Heart left ventricle (tissue), 13 donors: ENCODE measurements at regions not wholly inside any gene's neighbourhood (a gene's known extent, or its start where the extent isn't known, plus 50 kb on each side); places are given as distances from the start of the nearest gene placed in this dataset.

Source experiments
- CTCF ChIP-seq, 12 donors: fragments of 200-600 bp; sonication (generic) in 4 of 12; IDR thresholded peaks; one replicate each; pipeline versions ENCODE4 v1.5.0 to v1.8.0; 2018 to 2022; ENCODE audit warnings: antibody characterized with exemption in 12 of 12, mild to moderate bottlenecking in 5 of 12
- POLR2A ChIP-seq, 2 donors: fragments of 450-650 bp; IDR thresholded peaks; one replicate each; pipeline ENCODE4 v1.6.1; 2017; ENCODE audit warnings: antibody characterized with exemption in 2 of 2, mild to moderate bottlenecking in 2 of 2, moderate library complexity in 2 of 2
- donor health status: ischemic (EF 13 %, LVEDD 7.1; RV severe dilation, severe dysfunction).
- donor health status: DM: no; HTN: yes; CAD: no.
- donor health status: DM: no; HTN: no; CAD: no.
- donor health status: ischemic (EF 25% LVEDD 6.9; RV normal size, moderate dysfunction).
- donor health status: ischemic (EF 25% LVEDD 5.7; RV mildly dilated, moderate dysfunction).
- donor health status: ischemic (EF 35%, LVEDD 5.7; RV mildly dilated, moderate dysfunction).
- donor health status: nonischemic (EF 11% LVEDD 7.7; RV severe dilation, severe dysfunction).
- donor health status: DM: yes; HTN: yes; CAD: no.
- donor health status: PGD.
- donor health status: ischemic (EF 29% LVEDD 5.4; RV normal size, mild dysfunction).
- donor health status: nonischemic (EF 23%, LVEDD 6.1; RV moderate dilation, normal function).

GRCh38 chr5:32845171-32845570 lies 134.1 kb downstream of the NPR3 start:
- no peak for TF ChIP-seq CTCF (IDR thresholded peaks at IDR 0.05)
- no peak for TF ChIP-seq POLR2A (IDR thresholded peaks at IDR 0.05)
